HG02678 (cell line): ENCODE measurements at regions not wholly inside any gene's neighbourhood (a gene's known extent, or its start where the extent isn't known, plus 50 kb on each side); places are given as distances from the start of the nearest gene placed in this dataset.

Experiments used
- ATAC-seq: cut with Tn5 transposase; IDR thresholded peaks from one replicate; pipeline ENCODE4 v1.9.1; 2021; ENCODE audit warnings: mild to moderate bottlenecking, moderate library complexity; ENCODE audit not compliant: unreplicated experiment

DNA sequence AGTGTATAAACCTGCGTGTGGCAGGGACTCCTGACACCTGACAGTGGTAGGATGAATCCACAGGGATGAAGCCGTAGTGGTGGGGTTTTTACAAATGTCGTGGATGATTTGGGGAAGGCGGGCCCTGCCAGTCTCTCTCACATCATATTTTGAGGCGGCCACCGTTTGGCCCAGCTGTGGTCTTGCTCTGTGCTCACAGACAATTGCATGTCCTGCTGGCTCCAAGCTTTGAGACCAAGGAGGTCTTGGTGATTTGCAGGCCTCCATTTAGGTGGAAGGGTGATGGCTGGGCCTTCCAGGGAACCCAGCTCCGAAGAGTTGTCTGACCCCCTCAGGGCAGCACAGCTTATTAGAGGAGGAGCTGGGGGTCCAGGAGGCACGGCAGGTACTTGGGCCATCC lies 151.1 kb upstream of the SHH start:
- ATAC-seq = no peak

DNA sequence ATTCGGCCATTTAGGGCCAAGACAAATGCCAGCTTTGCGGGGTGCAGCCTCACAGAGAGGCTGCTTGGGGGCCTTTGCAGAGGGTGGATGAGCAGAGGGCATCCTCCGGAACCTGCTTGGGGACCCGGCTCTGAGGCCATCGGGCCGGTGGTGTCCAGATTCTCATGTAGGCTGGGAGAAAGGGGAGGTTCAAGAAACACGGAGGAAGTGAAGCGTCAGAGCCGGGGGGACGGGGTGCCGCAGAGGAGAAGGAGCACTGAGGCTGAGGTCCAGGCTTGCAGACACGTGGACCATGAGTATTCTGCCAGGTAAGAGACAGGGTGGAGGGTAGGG lies 150.7 kb upstream of the SHH start:
- ATAC-seq = no peak

DNA sequence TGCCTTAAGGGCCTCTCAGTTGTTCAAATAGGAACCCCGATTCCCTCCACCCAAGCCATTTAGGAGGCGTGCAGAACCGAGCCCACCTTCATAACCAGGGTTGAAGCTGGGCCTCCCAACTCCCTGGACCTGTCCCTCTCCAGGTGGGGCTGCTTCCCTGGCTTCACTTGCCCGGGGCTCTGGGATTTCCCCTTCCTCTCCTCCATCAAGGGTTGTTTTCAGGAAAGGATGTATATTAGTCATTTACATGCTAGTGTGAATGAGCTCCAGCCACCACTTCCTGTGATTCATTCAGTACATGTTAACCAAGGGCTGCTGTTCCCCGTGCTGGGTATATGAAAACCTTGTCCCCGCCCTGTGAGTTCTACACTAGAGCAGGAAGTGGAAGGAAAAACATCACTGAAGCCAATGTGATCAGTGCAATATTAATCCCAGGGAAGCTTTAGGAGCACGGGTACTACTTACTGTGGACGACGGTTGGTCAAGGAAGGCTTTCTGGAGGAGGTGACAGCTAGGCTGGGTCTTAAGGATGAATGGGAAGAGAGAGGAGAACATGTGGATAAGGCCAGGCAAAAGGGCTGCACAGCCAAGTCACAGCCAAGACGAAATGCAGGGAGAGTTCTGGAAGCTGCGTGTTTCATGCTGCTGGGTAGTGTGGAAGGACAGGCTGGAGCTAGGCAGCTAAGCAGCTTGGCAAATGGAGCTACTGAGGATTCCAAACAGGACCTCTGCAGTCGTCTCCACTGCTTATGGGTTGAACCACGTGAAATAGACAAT lies 150.1 kb upstream of the SHH start:
- ATAC-seq = peak; percentile 42

DNA sequence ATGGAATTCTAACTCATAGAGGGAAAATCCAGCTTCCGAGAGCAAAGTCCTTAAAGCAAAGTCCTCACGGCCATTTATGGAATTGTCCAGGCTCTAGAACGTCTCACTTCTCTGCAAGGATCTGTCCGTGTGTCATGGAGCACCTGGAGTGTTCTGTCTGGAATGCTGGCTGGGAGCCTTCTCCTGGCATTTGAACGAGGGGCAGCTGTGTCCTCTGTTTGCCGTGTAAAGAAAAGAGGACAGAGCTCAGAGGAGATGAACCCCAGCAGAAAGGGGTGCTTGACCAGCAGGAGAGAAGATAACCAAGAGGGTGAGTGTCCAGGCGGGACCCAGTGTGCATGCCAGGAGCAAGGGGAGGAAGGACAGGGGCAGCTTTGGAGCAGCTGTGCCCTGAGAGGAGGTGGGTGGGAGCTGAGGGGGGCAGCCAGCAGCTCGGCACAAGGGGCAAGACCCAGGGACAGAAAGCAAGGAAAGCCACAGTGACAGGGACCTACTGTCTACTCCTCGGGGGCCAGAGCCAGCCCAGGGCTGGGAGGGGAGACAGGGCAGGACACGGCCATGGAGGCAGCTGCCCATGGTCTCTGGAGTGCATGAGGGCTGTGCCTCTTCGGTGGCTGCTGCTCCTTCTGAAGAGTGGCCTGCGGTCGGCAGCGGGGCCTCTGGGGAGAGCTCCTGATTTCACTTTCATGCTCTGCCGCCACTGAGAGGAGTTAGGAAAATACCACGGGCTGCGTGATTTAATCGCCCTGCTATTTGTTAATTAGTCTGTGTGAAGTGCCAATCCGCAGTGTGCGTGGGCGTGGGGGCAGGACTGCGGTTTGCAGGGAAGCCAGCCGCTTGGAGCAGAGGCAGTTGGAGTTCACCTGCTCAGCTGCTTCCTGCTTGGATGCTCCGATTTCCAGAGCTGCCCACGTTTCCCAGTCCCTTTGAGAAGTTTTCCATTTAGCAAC lies 149.3 kb upstream of the SHH start:
- no peak for ATAC-seq

DNA sequence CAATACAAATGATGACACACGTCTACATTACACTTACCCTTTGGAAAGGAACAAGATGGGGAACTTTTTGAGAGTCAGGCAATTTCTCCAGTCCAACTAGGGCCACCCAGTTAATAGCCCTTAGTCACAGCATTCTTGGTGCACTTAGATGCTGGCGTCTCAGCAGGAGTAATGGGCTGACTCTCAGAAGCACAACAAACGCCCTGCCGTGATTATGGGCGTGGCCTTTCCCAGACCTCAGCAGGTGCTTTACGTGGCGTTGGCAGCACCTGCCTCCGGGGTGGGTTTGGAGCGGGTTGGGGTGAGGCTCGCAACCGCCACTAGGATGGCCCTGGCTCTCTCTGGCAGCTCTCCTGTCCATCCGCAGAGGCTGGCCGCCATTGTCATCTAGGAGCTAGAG lies 147.6 kb upstream of the SHH start:
- ATAC-seq = no peak

DNA sequence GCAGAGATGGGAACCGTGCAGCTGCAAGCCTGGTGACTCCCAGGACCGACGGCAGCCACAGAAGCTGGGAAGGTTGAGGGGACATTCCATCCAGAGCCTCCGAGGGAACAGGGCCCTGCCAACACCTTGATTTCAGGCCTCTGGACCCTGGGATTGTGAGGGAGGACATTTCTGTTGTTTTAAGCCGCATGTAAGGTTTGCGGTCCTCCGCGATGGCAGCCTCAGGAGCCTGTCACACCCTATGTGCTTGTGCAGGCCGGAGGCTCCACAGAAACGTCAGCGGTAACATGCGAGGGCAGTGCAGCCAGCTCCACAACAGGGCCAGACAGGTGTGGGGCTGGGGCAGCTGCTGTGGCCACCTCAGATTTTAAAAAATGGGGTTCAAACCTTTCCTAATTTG lies 144.7 kb upstream of the SHH start:
- ATAC-seq = no peak

DNA sequence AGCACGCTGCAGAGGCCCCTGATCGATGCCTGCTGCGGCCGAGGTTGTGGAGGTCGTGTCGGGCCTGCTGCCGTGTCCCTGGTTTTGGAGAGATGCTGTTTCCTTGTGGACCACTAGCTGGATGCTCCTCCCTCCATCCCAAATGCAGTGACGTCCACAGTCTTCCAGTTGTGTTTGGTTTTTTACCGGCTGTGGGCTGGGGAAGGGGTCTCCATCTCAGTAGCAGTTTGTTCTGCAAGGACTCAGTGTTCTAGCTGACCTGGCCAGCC lies 143.0 kb upstream of the SHH start:
- no peak for ATAC-seq

DNA sequence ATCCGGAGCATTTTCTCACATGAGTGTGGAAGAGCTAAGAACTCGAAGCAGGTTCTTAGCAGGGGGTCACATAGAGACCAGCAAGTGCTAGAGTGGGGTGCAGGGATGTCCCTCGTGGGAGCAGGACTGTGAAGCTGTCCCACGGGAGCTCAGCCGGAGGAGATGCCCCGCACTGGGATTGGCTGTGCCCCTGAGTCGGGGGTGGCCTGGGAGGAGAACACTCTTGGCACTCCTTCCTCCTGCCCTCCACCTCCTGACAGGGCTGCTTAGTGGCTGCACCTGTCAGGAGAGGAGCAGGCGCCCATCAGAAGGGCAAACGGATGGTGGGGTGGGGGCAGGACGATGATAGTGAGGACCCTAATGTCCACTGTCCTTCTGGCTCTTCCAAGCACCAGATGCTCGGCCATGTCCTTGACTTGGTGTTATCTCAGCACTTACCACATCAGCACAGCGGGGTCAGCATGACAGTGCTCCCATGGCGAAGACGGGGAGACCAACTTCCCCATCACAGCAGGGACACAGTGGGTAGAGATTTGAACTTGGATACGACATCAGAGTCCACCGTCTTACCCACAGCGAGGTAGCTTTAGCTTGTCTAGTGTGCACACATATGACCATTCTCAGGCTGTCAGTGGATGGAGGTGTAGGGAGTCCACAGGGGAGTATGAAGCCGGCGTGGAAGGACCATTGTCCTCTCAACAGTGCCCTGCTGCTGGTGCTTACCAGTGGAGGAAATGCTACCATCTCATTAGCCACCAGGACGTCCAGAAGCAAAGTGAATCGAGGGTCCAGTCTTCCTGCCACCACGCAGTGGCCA lies 142.5 kb upstream of the SHH start:
- ATAC-seq = no peak

DNA sequence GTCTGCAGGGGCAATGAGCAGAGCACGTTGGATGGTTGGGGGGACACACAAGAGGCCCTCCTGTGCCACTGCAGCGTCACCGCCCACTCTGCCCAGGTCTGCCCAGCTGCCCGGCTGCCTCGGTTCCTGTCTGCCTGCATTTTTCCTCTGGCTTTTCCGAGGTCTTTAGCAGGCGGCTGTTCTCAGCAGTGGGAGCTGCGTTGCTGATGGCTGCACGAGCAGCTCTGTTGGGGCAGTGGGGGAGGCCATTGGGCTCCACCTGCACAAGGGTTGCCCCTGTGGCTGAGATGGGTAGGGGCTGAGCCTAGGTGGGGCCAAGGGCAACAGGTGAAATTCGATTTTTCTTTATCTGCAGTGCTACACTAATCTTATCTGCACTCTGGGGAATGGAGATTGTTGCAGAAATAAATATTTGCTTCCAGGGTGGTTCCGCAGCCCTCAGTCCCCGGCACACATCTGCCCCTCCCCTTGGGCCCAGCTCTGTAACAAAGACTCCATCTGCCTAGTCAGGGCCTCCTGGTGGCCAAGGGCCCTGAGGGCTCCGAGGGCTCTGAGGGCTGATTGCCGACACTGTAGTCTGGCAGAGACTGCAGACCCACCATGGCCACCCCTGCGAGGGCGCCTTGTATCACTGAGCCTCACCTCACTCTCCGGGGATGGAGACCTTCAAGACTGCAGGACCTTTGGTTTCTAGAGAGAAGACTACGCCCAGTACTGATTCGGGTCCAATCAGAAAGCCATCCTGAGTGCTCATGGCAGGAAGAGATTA lies 141.7 kb upstream of the SHH start:
- ATAC-seq = no peak

DNA sequence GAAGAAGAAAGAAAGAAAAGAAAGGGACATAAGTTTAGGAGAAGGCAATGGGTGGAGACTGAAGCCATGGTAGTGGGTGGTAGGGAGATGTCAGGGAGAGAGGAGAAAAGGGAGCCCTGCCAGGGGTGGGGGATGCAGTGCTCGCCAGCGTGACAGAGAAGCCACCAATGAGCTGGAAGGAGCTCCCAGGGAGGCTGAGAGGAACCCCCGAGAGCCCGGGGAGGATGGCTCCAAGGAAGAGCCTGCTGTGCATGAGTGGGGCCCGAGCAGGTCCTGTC lies 141.2 kb upstream of the SHH start:
- no peak for ATAC-seq

DNA sequence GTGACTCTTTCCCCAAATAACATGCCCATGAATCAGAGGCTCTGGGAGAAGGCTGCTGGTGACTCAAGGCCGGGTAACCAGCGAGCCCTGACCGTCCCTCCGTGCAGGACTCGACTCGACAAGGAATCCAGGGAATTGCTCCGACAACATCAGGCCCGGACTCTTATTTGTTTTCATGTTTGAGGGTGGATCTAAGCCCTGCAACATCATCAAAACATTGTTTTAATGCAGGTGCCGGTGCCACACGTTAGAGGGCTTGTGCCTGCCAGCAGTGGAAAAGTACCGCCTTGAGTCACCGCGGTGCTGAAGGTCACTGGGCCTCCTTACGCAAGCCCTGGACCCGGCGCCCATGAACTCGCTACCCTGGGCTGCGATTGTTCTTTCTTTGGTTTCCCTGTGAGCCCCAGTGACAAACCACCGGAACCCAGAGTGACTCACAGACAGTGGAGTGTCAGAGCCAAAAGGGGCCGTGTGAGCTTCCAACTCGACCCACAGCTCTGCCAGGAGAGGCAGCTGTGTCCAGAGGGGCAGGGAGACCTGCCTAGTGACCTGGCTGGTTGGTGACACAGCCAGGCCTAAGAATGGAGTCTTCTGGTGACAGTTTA lies 139.4 kb upstream of the SHH start:
- ATAC-seq = no peak

DNA sequence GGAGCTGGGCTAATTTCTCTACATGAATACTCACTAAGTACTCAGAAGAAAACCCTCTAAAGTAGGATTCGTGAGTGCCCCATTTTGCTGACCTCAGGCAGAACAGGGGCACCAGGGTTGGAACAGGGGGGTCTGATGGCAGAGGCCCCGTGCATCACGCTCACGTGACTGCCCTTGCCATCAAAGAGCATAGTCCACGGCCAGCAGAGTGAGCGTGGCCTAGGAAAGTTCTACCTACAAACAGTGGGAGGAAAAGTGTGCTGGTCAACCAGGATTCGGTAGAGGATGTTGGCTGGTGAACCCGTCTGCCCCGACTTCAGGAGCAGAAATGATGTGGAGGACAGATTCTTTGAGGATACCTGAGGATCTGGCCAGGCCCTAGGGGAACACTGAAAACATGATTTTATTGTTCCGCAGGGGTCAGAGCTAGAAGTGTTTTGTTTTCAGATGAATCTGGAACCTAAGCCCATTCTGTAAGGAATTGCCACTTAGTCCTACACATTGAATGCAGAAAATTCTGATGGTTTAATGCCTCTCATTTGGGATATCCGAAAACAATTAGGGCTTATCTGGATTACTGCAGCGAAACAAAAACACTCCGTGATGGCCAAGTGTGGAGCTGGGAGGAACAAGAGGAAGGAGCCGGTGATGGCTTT lies 138.8 kb upstream of the SHH start:
- no peak for ATAC-seq

DNA sequence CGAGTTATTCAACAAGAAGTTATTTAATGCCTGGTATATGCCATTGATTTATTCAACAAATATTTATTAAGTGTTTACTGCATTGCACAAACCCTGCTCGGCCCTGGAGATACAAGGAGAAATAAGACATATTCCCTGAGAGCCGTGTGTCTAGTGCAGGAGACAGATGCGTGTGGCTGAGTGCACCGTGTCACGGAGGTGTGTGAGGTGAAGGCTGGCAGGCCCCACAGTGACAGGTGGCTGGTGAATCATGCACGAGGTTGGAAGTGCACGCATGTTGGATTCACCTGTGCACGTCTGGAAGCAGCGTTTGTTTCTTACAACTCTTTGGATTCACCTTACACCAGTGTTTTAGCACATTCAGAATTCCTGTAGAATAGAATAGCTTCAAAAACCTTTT lies 136.6 kb upstream of the SHH start:
- no peak for ATAC-seq

DNA sequence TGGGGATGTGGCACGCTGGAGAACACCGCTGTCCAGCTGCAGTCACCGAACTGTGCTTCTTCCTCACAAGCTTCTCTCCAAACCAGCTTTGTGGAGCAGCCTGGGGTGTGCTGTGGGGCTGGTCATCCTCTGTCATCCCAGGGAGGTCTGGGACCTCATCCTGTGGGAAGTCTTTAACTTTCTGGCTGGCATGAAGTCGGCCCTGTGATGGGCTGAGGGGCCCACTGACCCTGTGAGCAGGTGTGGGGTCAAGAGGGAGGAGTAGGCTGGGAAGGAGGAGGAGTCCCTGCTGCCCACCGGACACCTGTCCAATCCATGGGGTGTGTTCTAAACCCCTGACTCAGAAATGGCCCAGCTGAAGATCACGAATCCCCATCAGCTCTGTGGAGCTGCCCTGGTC lies 136.2 kb upstream of the SHH start:
- ATAC-seq = no peak

DNA sequence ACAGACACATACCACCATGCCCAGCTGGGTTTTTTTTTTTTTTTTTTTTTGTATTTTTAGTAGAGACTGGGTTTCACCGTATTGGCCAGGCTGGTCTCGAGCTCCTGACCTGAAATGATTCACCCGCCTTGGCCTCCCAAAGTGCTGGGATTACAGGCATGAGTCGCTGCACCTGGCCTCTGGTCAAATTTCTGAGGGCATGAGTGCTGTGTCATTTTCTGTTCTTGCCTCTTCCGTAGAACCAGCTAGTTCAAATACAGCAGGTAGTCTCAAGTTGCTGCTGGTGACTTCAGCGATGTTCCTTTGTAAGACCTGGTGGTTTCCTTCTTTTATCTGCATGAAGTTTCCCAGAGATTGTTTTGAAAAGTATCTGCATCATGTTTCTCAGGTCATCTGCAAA lies 134.8 kb upstream of the SHH start:
- no peak for ATAC-seq

DNA sequence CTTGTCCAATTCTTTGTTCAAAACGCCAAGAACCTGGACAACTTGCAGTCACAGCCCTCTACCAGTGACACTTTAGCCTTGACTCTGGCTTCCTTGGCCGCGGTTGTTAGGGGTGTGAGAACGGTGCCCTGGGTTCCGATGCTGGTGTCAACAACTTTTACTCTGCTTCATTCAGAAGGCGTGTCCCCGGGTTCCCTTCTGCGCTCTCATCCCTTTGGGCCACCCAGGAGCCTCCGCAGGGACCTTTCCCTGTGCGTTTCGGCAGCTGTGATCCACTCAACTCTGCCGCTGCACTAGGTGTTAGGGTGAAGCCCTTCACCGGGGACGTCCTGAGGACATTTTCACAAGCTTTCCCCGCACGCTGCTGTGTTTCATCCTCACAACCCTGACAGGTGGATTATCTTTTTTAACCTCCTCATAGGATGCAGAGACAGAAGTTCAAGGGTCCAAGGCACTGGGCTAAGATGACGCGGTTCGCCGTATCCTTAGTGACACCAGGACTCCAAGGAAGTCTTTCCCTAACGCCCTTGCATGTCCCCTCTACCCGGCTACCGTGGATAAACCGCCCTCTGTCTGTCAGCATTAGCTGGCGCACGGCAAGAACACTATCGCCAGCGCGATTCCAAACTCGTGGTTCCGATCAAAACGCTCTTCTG lies 133.5 kb upstream of the SHH start:
- ATAC-seq = no peak

DNA sequence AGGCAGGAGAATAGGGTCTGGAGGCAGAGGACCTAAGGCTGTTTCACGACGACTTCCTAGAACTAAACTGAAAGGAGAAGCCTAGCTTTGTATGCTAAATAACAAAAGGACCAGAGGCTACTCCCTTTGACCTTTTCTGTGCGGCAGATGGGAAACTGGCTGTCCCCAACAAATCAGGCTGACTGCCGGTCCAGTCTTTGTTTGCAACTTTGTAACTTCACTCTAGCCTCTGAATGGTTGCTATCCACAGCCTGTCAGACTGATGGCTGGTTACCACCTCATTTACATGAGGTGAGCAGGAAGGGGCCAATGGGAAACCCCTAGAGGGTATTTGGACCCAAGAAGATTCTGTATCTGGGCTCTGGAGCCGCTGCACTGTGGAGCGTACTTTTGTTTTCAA lies 132.6 kb upstream of the SHH start:
- ATAC-seq = no peak

DNA sequence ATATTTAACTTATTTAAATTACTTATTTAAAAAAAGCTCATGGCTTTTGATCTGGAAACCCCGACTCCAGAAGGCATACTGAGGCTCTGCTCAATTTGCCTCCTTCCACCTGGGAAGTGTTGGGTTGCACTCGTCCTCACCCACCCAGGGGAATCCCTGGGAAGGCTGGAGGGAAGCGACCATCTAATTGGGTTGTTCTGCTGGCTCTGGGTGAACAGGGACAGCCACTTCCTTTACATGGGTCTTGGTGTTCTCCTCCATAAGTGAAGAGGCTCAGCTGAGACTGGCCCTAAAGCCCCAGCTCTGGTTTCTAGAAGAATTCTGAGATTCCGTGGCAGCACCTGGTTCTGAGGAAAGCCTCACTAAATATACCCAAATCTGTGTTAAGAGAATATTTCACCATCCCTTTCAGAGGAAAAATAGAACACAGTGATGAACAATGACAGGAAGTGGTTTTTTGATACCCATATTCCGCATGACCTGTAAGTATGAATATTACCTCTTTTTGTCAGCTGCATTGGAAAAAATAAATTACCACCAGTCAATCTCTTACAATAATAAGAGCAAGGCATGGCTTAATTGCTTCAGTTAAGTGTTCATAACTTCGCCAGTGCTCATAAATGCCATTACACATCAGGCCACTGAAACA lies 131.1 kb upstream of the SHH start:
- no peak for ATAC-seq

DNA sequence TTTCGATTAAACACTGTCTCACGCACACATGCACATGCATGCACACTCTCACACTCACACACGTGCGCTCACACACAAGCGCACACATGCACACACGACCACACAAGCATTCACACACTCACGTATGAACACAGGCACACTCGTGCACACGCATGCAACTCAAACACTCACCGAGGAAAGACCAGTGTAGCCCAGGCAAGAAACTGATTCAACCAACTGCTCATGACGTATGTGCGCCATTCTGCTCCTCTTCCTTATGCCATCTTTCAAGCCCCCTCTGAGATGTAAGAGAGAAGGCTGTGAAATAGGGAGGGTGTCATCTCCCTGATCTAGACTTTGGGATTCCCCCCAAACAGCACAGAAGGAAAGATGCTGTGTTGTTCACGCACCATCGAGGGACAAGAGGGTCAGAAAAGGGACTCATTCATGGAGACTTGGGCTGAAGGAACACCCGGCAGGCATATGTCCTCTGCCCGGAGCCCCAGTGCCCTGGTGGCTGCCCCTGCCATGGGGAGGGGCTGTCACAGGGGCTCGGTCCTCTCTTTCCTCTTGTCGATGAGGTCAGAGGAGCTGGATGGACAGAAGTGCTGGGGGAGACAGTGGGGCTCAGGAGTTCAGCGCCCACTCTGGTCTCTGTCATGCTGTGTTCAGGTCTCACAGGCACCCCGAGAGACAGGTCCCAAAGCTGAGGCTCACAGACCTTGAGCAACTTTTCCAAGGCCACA lies 130.1 kb upstream of the SHH start:
- no peak for ATAC-seq
